ENCODE measurements at regions not wholly inside any gene's neighbourhood (a gene's known extent, or its start where the extent isn't known, plus 50 kb on each side); places are given as distances from the start of the nearest gene placed in this dataset.
"Not testable (repeated sequence)": the region's sequence is repeated elsewhere in the genome, so short reads cannot be mapped to it uniquely, and the experiment has no call there.

GRCh38 chr1:222382171-222382570, 165.7 kb downstream of the HHIPL2 start:
- Histone ChIP-seq H3K4me3 (no peak overlapping the region), H3K27ac (ENCODE audit: low read depth in 1 of 2, low read length in 1 of 2) (no peak overlapping the region), H3K36me3 (ENCODE audit: control insufficient read depth in 4 of 4, insufficient read depth in 4 of 4, low read length in 4 of 4) (no peaks in the 10 kb centered on the region), H3K4me1 (ENCODE audit: control insufficient read depth in 5 of 5, insufficient read depth in 5 of 5, low read length in 5 of 5) (no peaks in the 10 kb centered on the region), H3K27me3 (ENCODE audit: control insufficient read depth in 3 of 3, insufficient read depth in 3 of 3, low read length in 2 of 3) (no peaks in the 10 kb centered on the region), H3K9ac (ENCODE audit: insufficient read depth in 1 of 2, low read length in 2 of 2) (no peak overlapping the region), H3K9me3 (ENCODE audit: control insufficient read depth in 4 of 4, insufficient read depth in 3 of 4, low read length in 3 of 4) (peaks cover 0 to 4% (median 0%) of the 10 kb centered on the region in 4 donors)
- no peak for TF ChIP-seq CTCF (IDR thresholded peaks at IDR 0.05; ENCODE audit: control extremely low read depth, extremely low read depth)
- no peak for ATAC-seq (ENCODE audit: insufficient read depth, low FRiP score)
- no peak for DNase-seq
- 72 to 84% methylated on average over 3 of the region's 3 CpGs for WGBS, 2 donors

GRCh38 chr1:222377428-222378088, 170.3 kb downstream of the HHIPL2 start:
- Histone ChIP-seq H3K9me3 (ENCODE audit: control insufficient read depth in 4 of 4, insufficient read depth in 3 of 4, low read length in 3 of 4) (no peaks in the 10 kb centered on the region), H3K36me3 (ENCODE audit: control insufficient read depth in 4 of 4, insufficient read depth in 4 of 4, low read length in 4 of 4) (no peaks in the 10 kb centered on the region), H3K4me3 (no peak overlapping the region), H3K9ac (ENCODE audit: insufficient read depth in 1 of 2, low read length in 2 of 2) (no peak overlapping the region), H3K27me3 (ENCODE audit: control insufficient read depth in 3 of 3, insufficient read depth in 3 of 3, low read length in 2 of 3) (no peaks in the 10 kb centered on the region), H3K4me1 (ENCODE audit: control insufficient read depth in 5 of 5, insufficient read depth in 5 of 5, low read length in 5 of 5) (no peaks in the 10 kb centered on the region), H3K27ac (ENCODE audit: low read depth in 1 of 2, low read length in 1 of 2) (no peak overlapping the region)
- DNase-seq: no peak
- 62 to 85% methylated on average over 6 of the region's 6 CpGs for WGBS, 2 donors
- no peak for ATAC-seq (ENCODE audit: insufficient read depth, low FRiP score)
- no peak for TF ChIP-seq CTCF (IDR thresholded peaks at IDR 0.05; ENCODE audit: control extremely low read depth, extremely low read depth)

- H3K4me3 ChIP-seq; H3K9me3 ChIP-seq (ENCODE audit: control insufficient read depth in 4 of 4, insufficient read depth in 3 of 4, low read length in 3 of 4); DNase-seq; ATAC-seq (ENCODE audit: insufficient read depth, low FRiP score); H3K4me1 ChIP-seq (ENCODE audit: control insufficient read depth in 5 of 5, insufficient read depth in 5 of 5, low read length in 5 of 5); H3K9ac ChIP-seq (ENCODE audit: insufficient read depth in 1 of 2, low read length in 2 of 2); H3K27me3 ChIP-seq (ENCODE audit: control insufficient read depth in 3 of 3, insufficient read depth in 3 of 3, low read length in 2 of 3); H3K36me3 ChIP-seq (ENCODE audit: control insufficient read depth in 4 of 4, insufficient read depth in 4 of 4, low read length in 4 of 4); H3K27ac ChIP-seq (ENCODE audit: low read depth in 1 of 2, low read length in 1 of 2): not testable (repeated sequence)
- 94 to 95% methylated on average over 1 of the region's 1 CpG for WGBS, 2 donors
Observed at GRCh38 chr1:222376791-222377190, 171.1 kb downstream of the HHIPL2 start.

GRCh38 chr1:222375701-222376100, 172.2 kb downstream of the HHIPL2 start:
- WGBS, 2 donors: 94 to 96% methylated on average over 2 of the region's 2 CpGs

More at GRCh38 chr1:222375701-222376100, 172.2 kb downstream of the HHIPL2 start:
- Histone ChIP-seq H3K9me3 (ENCODE audit: control insufficient read depth in 4 of 4, insufficient read depth in 3 of 4, low read length in 3 of 4) (no peaks in the 10 kb centered on the region), H3K27me3 (ENCODE audit: control insufficient read depth in 3 of 3, insufficient read depth in 3 of 3, low read length in 2 of 3) (no peaks in the 10 kb centered on the region), H3K36me3 (ENCODE audit: control insufficient read depth in 4 of 4, insufficient read depth in 4 of 4, low read length in 4 of 4) (no peaks in the 10 kb centered on the region), H3K27ac (ENCODE audit: low read depth in 1 of 2, low read length in 1 of 2) (no peak overlapping the region), H3K4me1 (ENCODE audit: control insufficient read depth in 5 of 5, insufficient read depth in 5 of 5, low read length in 5 of 5) (no peaks in the 10 kb centered on the region), H3K4me3 (no peak overlapping the region), H3K9ac (ENCODE audit: insufficient read depth in 1 of 2, low read length in 2 of 2) (no peak overlapping the region)
- DNase-seq (no peak), ATAC-seq (ENCODE audit: insufficient read depth, low FRiP score) (no peak)
- no peak for TF ChIP-seq CTCF (IDR thresholded peaks at IDR 0.05; ENCODE audit: control extremely low read depth, extremely low read depth)

Measured in lung (tissue), 11 donors.